SH-SY5Y (cell line): ENCODE measurements at regions not wholly inside any gene's neighbourhood (a gene's known extent, or its start where the extent isn't known, plus 50 kb on each side); places are given as distances from the start of the nearest gene placed in this dataset.

Source experiments
- GATA2 ChIP-seq: IDR thresholded peaks from 2 replicates; pipeline ENCODE4 v1.6.1; 2011; ENCODE audit warnings: mild to moderate bottlenecking, low read depth, low read length
- GATA3 ChIP-seq: IDR thresholded peaks from 2 replicates; pipeline ENCODE4 v1.6.1; 2011; ENCODE audit warnings: low read depth, mild to moderate bottlenecking, low read length, moderate library complexity

- no peak for TF ChIP-seq GATA2
- TF ChIP-seq GATA3: no peak
Observed at GRCh38 chr9:96057155-96057554, 181.7 kb downstream of the ERCC6L2 start.
